SU-DHL-6 (cell line): ENCODE measurements at regions not wholly inside any gene's neighbourhood (a gene's known extent, or its start where the extent isn't known, plus 50 kb on each side); places are given as distances from the start of the nearest gene placed in this dataset.

Experiments used
- H2AFZ ChIP-seq: fragments of 200-600 bp; sonication (generic); 2 replicates; pipeline ENCODE4 v1.6.1; 2014; ENCODE audit warnings: low read depth, mild to moderate bottlenecking, moderate library complexity, mixed read lengths, antibody characterized with exemption, low read length; ENCODE audit not compliant: severe bottlenecking
- H3F3A ChIP-seq: fragments of 200-600 bp; shearing (Covaris generic); 2 replicates; pipeline ENCODE4 v1.6.0; 2016; ENCODE audit warnings: antibody characterized with exemption, mild to moderate bottlenecking; ENCODE audit not compliant: insufficient read depth
- H3K27ac ChIP-seq: fragments of 200-600 bp; sonication (generic); 2 replicates; pipeline ENCODE4 v1.5.1; 2016; ENCODE audit warnings: low read depth, mild to moderate bottlenecking, low read length, moderate library complexity, mixed read lengths
- H3K27me3 ChIP-seq: fragments of 200-600 bp; sonication (generic), shearing (Covaris generic); 2 replicates; pipeline ENCODE4 v1.6.0; 2014; ENCODE audit warnings: mild to moderate bottlenecking, low read length
- H3K36me3 ChIP-seq: fragments of 200-600 bp; sonication (generic); 2 replicates; pipeline ENCODE4 v1.6.1; 2014; ENCODE audit warnings: mild to moderate bottlenecking, low read length, mixed read lengths
- H3K4me2 ChIP-seq: fragments of 300-600, 200-600 bp; shearing (Covaris generic), sonication (generic); 2 replicates; pipeline ENCODE4 v1.6.0; 2014; ENCODE audit warnings: low read length, low read depth, mild to moderate bottlenecking; ENCODE audit not compliant: poor library complexity, severe bottlenecking
- H3K4me3 ChIP-seq: fragments of 200-600 bp; sonication (generic); 2 replicates; pipeline ENCODE4 v1.5.1; 2014; ENCODE audit warnings: antibody characterized with exemption, low read length, mild to moderate bottlenecking, mixed read lengths; ENCODE audit not compliant: insufficient read depth, poor library complexity, severe bottlenecking
- H3K79me2 ChIP-seq: fragments of 200-600 bp; sonication (generic); 2 replicates; pipeline ENCODE4 v1.6.1; 2014; ENCODE audit warnings: mild to moderate bottlenecking, low read length, moderate library complexity; ENCODE audit not compliant: insufficient read depth
- H3K9ac ChIP-seq: fragments of 200-600 bp; sonication (generic); 2 replicates; pipeline ENCODE4 v1.7.0; 2014; ENCODE audit warnings: mild to moderate bottlenecking, low read length
- H3K9me2 ChIP-seq: fragments of 200-600 bp; sonication (generic); replicated peaks from 2 replicates; pipeline ENCODE4 v1.6.1; 2014; ENCODE audit warnings: low read length; ENCODE audit not compliant: insufficient read depth
- H3K9me3 ChIP-seq: fragments of 200-600 bp; sonication (generic); 2 replicates; pipeline ENCODE4 v1.6.1; 2014; ENCODE audit warnings: low read length, mixed read lengths; ENCODE audit not compliant: insufficient read depth
- H4K20me1 ChIP-seq: fragments of 200-600 bp; sonication (generic); 2 replicates; pipeline ENCODE4 v1.6.1; 2014; ENCODE audit warnings: low read depth, mild to moderate bottlenecking, antibody characterized with exemption, low read length, moderate library complexity, mixed read lengths
- EZH2phosphoT487 ChIP-seq: fragments of 200-600 bp; sonication (generic), shearing (Covaris generic); conservative IDR thresholded peaks from 2 replicates; pipeline ENCODE4 v1.6.1; 2018; ENCODE audit warnings: mild to moderate bottlenecking, antibody characterized with exemption, low read length, moderate library complexity, mixed read lengths
- TF ChIP-seq, protein P1 (sequence below): fragments of 200-600 bp; sonication (generic); IDR thresholded peaks from one replicate; pipeline ENCODE4 v1.5.1; 2017; ENCODE audit warnings: antibody characterized with exemption, mild to moderate bottlenecking, low read length, moderate library complexity; ENCODE audit not compliant: insufficient read depth, poor library complexity, severe bottlenecking

DNA sequence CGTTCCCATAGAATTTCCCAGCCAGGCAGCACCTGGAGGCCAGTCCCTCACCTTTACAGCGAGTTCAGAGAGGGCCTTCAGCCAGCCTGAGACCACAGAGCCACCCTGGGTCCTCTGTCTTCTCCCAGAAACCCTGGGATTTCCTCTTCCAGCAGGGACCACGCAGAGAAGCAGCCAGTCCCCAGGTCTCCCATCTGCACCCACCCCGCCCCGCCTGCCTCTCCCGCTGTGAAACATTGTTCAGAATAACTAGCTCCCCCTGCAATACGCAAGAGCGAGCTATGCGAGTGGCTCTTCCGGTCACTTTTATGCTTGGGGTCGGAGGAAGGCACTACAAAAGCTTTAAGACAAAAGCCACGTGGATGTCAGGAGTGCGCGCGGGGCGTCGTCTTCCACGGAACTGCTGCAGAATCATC lies 77.8 kb downstream of the SERPINA3 start:
- Histone ChIP-seq H3K4me3 (no peak overlapping the region), H4K20me1 (no peaks in the 10 kb centered on the region), H3K9me2 (no peaks in the 10 kb centered on the region), H3F3A (no peaks in the 10 kb centered on the region), H3K79me2 (no peaks in the 10 kb centered on the region), H3K9ac (no peak overlapping the region), H3K27me3 (no peaks in the 10 kb centered on the region), H3K9me3 (no peaks in the 10 kb centered on the region), H2AFZ (no peak overlapping the region), H3K4me2 (no peak overlapping the region), H3K27ac (no peak overlapping the region), H3K36me3 (no peaks in the 10 kb centered on the region)
- TF ChIP-seq, protein P1, sequence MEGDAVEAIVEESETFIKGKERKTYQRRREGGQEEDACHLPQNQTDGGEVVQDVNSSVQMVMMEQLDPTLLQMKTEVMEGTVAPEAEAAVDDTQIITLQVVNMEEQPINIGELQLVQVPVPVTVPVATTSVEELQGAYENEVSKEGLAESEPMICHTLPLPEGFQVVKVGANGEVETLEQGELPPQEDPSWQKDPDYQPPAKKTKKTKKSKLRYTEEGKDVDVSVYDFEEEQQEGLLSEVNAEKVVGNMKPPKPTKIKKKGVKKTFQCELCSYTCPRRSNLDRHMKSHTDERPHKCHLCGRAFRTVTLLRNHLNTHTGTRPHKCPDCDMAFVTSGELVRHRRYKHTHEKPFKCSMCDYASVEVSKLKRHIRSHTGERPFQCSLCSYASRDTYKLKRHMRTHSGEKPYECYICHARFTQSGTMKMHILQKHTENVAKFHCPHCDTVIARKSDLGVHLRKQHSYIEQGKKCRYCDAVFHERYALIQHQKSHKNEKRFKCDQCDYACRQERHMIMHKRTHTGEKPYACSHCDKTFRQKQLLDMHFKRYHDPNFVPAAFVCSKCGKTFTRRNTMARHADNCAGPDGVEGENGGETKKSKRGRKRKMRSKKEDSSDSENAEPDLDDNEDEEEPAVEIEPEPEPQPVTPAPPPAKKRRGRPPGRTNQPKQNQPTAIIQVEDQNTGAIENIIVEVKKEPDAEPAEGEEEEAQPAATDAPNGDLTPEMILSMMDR = no peak
- TF ChIP-seq EZH2phosphoT487 = no peak

DNA sequence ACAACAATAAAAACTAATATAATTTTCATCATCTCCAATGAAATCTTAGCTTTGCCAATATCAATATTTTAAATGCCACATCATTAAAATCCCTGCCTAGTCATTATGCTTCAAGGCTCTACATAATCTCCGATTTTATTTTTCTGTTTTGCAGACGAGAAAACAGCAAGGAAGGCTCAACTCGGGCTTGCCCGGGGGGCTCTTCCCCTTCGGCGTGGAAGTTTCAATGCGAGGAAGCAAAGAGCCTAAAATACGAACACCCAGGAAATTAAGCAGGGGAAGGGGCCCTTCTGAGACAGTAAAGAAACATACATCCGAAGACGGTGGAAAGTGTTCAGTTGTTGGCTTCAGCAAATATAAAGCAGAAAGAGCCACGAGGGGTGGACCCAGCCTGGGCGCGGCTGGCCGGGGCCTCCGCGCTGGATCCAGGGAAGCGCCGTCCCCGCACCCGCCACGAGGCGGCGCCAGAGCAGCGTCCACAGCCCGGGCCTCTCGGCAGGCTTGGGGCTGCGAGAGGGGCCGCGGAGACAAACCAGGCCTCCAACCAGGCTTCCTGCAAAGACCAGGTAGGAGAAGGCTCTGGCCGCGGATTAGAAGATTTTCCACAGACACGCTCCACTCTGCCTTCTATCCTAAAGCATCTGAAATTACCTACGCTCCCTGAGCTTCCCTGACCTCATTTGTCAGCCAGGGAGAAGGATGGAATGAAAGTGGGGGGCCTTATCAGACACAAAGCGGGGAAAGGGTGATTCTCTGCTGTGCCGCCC lies 77.2 kb downstream of the SERPINA3 start:
- Histone ChIP-seq H2AFZ (no peak overlapping the region), H4K20me1 (no peaks in the 10 kb centered on the region), H3F3A (no peaks in the 10 kb centered on the region), H3K4me3 (no peak overlapping the region), H3K27ac (no peak overlapping the region), H3K4me2 (no peak overlapping the region), H3K9me2 (no peaks in the 10 kb centered on the region), H3K79me2 (no peaks in the 10 kb centered on the region), H3K27me3 (no peaks in the 10 kb centered on the region), H3K9ac (no peak overlapping the region), H3K36me3 (no peaks in the 10 kb centered on the region), H3K9me3 (no peaks in the 10 kb centered on the region)
- TF ChIP-seq, protein P1 = peak; percentile 72
- TF ChIP-seq EZH2phosphoT487 = no peak

GRCh38 chr14:94686511-94687160 lies 74.4 kb downstream of the SERPINA3 start:
- no peaks in the 10 kb centered on the region for H3K9me3 ChIP-seq
- H3K27me3 ChIP-seq = no peaks in the 10 kb centered on the region
- H3K27ac ChIP-seq = no peak overlapping the region
- H3K79me2 ChIP-seq = no peaks in the 10 kb centered on the region
- TF ChIP-seq, protein P1 = no peak
- TF ChIP-seq EZH2phosphoT487 = no peak
- H3K9me2 ChIP-seq = no peaks in the 10 kb centered on the region
- no peak overlapping the region for H3K4me3 ChIP-seq
- H4K20me1 ChIP-seq = no peaks in the 10 kb centered on the region
- H2AFZ ChIP-seq = no peak overlapping the region
- no peaks in the 10 kb centered on the region for H3F3A ChIP-seq
- H3K9ac ChIP-seq = no peak overlapping the region
- no peak overlapping the region for H3K4me2 ChIP-seq
- no peaks in the 10 kb centered on the region for H3K36me3 ChIP-seq
